Frontal cortex (tissue), 3 donors: ENCODE measurements at regions not wholly inside any gene's neighbourhood (a gene's known extent, or its start where the extent isn't known, plus 50 kb on each side); places are given as distances from the start of the nearest gene placed in this dataset.

ENCODE experiments used
- DNase-seq, 2 donors: peaks; one replicate each; pipeline ENCODE4 v3.0.0; 2012; ENCODE audit warnings: low spot score in 2 of 2
- FAIRE-seq: peaks from 2 replicates; lab custom pipeline; 2012; peaks lifted over from hg19 to GRCh38; lab: Jason Lieb, UNC
- donor health status: control.
- donor health status: control.
- donor health status: control.

DNA sequence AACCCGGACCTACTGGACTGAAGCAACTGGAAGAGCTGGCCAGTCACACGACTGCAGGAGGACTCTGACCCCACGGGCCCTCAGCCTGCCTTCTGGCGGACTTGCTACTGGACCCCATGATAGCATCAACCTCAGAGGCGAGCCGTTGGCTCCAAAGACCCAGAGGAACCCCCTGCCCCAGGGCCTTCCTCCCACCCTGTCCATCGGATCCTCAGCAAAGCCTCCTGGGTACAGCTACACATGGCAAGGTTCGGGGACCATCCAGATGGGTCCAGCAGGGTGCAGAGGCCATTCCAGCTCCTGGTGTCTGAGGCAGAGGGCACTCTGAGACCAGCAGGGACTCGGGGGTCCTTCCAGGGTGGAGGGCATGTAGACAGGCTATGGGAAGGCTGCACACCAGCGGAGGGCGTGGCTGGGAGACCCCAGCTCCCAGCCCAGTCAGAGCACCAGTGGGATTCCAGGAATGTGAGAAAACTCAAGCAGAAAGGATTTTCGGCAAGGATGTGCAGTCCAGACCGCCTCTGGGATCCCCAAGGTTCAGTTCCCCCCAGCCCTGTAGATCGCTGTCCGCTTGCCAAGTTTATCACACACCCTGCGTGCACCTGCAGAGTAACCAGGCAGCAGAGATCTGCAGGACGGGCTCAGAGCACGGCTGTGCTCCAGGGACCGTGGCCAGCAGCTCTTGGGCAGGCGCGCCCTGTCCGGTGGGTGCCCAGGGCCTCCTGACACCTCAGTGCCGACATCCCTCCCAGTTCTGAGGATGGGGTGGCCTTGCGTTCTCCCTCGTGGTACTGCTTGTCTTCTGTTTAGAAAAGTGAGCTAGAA, 89.8 kb upstream of the PPP2R2D start:
- no peak for DNase-seq
- FAIRE-seq: no peak

DNA sequence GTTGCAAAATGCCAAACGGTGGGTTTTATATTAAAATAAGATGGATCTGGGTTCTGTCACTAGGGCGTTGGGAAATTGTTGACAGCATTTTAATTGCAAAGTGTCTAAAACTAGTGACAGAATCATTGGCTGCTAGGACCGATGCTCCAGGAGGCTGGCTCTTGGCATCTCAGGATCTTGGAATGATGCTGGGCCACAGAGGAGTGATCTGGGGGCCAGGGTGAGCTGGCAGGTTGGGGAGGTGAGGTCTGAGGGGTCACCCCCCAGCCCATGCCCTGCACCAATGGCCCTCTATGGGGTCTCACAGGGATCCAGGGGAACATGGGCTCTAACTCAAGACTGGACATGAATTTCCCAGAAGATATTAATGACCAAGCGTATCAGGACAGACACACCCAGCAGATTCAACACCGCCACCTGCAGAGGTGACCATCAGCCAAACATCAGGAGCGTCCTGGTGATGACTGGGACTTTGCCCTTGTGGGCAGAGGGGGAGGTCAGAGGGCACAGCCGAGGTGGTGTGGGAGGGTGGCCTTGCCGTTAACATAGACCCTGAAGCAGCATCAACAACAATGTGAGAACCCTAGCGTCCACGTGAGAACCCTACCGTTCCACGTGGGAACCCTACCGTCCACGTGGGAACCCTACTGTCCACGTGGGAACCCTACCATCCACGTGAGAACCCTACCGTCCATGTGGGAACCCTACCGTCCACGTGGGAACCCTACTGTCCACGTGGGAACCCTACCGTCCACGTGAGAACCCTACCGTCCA, 89.0 kb upstream of the PPP2R2D start:
- DNase-seq (no peak), FAIRE-seq (no peak)

DNA sequence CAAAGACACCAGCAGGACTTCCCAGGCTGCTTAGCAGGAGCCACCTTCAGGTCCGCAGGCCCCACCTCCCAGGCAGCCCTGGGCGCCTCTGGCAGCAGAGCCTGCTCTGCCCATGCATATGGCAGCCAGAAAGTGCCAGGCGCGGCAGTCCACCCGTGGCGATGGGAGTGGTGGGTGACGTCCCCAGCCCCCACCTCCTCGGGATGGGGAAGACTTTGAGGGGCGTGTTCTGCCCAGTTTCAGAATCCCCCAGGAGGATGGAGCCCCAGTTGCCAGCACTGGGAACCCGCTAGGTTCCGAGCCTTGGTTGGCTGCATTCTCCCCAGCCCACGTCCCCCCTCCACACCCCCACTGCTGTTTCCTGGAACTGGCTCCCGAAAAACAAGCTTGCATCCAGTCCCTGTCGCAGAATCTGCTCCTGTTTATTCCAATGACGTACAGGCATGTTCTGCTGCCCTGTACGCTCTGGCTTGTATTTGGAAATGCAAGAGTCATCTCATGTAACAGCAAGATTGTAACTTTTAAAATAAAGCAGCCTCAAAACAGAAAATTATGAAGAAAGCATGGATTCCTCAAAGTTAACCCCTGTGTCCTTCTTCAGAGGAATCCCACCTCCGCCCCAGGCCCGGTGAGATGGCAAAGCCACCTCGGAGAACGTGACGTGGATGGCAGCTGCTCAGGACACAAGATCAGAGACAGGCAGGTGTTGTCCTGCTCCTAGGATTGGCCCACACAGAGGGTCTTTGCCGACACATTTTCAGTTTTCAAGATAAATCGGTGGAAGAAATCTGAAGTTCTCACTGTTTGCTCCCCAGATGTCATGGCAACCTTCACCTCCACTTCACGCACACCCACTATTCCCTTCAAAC, 87.8 kb upstream of the PPP2R2D start:
- DNase-seq: no peak
- FAIRE-seq: no peak

GRCh38 chr10:131814567-131815265, 86.1 kb upstream of the PPP2R2D start:
- no peak for DNase-seq
- no peak for FAIRE-seq

GRCh38 chr10:131815266-131816156, 85.3 kb upstream of the PPP2R2D start:
- no peak for DNase-seq
- FAIRE-seq: no peak

DNA sequence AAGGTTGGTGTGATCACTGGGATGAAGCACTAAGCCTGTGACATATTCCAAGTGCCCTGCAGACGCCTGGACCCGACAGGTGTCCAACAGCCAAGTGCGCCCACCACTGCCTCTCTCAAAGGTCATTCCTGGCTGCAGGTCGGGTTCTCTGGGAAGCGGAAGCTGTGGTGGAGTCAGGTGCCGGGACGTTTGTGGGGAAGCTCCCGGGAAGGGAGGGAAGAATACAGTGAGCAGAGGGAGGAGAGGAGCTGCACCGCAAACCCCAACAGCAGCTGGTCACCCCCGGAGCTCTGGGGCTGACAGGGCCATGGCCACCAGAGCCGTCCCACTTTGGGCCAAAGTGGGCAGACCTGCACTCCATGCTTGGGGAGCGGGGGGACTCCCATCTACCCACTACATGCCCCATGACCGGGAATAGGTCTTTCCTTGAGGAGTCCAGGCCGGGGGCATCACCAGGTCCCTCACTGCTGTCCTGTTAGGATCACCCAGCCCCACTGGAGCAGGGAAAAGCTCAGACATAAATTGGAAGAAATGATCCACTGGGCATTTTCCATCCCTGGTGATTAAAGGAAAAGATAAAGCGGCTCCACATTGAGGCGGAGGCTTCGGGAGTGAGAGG, 84.5 kb upstream of the PPP2R2D start:
- FAIRE-seq (no peak), DNase-seq (no peak)

DNA sequence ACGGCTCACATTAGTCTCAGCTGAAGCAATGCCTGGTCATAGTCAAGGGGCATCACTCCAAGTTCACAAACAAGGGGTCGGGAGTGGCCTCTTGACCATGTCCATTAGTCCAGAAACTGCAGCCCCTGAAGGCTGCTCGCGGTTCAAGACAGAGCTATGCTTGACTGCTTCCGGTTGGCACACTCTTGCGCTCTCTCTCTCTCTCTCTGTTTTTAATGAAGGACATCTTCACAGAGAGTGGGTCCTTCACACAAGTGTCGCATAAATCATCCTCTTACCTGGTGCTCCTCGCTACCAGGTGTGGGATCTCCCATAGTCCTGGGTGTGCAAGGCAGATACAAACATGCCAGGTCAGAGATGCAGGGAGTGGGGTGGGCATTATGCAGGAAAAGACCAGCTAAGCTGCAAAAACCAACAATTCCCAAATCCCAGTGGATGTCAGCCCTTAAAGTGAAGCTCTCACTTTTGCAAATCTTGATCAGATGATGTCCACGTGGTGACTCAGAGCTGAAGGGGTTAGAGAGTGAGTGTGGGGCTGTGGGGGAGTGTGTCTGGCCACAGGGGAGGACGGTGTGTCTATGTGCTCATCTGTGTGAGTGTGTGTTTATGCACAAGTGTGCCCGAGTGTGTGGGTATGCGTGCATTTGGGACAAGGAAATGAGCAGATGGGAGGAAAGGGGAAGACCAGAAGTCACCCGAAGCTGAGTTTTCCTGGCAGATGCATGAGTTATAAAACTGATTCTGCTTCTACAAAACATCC, 83.7 kb upstream of the PPP2R2D start:
- no peak for DNase-seq
- no peak for FAIRE-seq

DNA sequence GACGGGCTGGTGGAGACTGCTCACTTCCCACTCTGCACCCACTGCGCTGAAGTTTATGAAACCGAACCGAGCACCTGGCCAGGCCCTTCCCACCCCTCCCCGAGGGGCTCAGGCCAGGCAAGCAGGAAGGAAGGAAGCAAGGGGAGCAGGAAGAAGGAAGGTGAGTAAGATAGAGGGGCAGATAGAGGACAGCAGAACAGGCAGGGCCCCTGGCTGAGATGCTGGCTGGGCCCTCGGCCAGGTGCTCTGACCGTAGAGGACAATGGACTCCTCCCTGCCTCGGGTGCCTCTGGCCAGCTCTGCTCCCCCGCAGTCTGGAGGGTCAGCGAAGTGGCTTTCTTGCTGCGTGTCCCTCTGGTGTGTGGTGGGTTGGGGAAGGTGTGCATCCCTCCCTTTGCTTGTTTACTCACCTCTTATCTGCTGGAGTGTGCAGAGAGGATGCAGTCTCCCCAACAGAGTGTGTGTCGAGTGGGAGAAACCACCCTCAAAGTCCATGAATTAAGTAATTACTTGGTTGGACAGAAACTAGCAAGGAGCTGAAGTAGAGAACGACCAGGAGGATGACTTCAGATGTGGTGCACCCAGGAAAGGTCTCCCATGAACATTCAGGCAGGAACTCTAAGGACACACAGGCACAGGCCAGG, 82.8 kb upstream of the PPP2R2D start:
- DNase-seq (no peak), FAIRE-seq (no peak)

- DNase-seq: no peak
- no peak for FAIRE-seq
These were observed 82.1 kb upstream of the PPP2R2D start for GRCh38 chr10:131818510-131819234.

- DNase-seq (no peak), FAIRE-seq (no peak)
These were observed 81.4 kb upstream of the PPP2R2D start for GRCh38 chr10:131819241-131820072.

- no peak for DNase-seq
These were observed 80.2 kb upstream of the PPP2R2D start for GRCh38 chr10:131820626-131821025.

DNA sequence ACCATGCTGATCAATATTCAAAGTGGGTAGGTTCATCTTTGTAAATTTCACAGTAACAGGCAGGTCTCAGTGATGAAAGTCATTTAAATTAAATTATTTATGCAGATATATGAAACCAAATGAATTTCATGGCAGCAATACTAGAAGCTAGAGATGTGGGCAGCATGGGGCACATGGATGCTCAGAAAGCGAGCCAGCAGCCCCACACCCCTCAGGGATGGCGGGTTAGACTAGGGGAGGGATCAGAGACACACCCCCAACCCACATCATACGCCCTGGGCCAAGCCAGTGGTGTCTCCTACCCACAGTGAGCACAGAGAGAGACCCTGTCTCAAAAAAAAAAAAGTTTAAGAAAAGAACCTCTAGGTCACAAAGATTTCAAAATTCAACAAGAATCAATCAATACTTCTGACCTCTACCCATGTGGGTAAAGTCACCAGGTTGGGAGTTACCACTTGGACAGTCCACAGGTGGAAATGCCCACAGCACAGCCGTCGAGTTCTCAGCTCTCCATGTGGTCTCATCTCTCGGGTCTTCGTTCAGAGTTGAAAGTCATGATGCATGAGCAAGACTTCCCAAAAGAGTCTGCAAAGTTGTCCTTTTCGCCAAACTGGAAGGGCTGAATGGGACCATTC, 79.3 kb upstream of the PPP2R2D start:
- DNase-seq: no peak

More at GRCh38 chr10:131820626-131821025, 80.2 kb upstream of the PPP2R2D start:
- no peak for FAIRE-seq

GRCh38 chr10:131822013-131822691, 78.7 kb upstream of the PPP2R2D start:
- no peak for DNase-seq
- no peak for FAIRE-seq

More for the DNA sequence above, 79.3 kb upstream of the PPP2R2D start:
- FAIRE-seq: no peak

- DNase-seq: no peak
- no peak for FAIRE-seq
These were observed 78.0 kb upstream of the PPP2R2D start for GRCh38 chr10:131822692-131823245.
